Right lobe of liver (tissue), 4 donors: ENCODE measurements at regions not wholly inside any gene's neighbourhood (a gene's known extent, or its start where the extent isn't known, plus 50 kb on each side); places are given as distances from the start of the nearest gene placed in this dataset.

Source experiments
- CTCF ChIP-seq, 4 donors: fragments of 200-600 bp in 3 of 4; fragments of 450-650 bp in 1 of 4; IDR thresholded peaks; one replicate each; pipeline versions ENCODE4 v1.5.1 to v1.8.0; 2016 to 2022; ENCODE audit warnings: antibody characterized with exemption in 4 of 4, mild to moderate bottlenecking in 2 of 4
- POLR2A ChIP-seq: fragments of 450-650 bp; IDR thresholded peaks from one replicate; pipeline ENCODE4 v1.6.1; 2017; ENCODE audit warnings: antibody characterized with exemption, mild to moderate bottlenecking
- donor health status: DM: no; HTN: no; CAD: no.
- donor health status: DM: no; HTN: no; CAD: no.
- donor health status: DM: no; HTN: yes; CAD: no.

- no peak for TF ChIP-seq CTCF (IDR thresholded peaks at IDR 0.05)
- TF ChIP-seq POLR2A = no peak
Observed at GRCh38 chr16:60404401-60404800, 1631.8 kb downstream of the CDH8 start.
